GM10248 (cell line): ENCODE measurements at regions not wholly inside any gene's neighbourhood (a gene's known extent, or its start where the extent isn't known, plus 50 kb on each side); places are given as distances from the start of the nearest gene placed in this dataset.

ENCODE experiments used
- CTCF ChIA-PET: fragments of 300-600 bp; sonication (Branson Sonifier 250); formaldehyde crosslinking; extraction: SDS; loops from one replicate; lab custom pipeline; 2021; ENCODE audit warnings: antibody characterized with exemption; lab: Yijun Ruan, JAX
- POLR2A ChIA-PET: fragments of 350-650 bp; sonication (Branson Sonifier 250); formaldehyde crosslinking; extraction: SDS; loops from one replicate; lab custom pipeline; 2020; ENCODE audit warnings: antibody characterized with exemption; lab: Yijun Ruan, JAX
- DNase-seq: peaks from one replicate; pipeline ENCODE4 v3.0.0; 2012; ENCODE audit errors: extremely low spot score
- TF ChIP-seq, protein P1 (sequence below): IDR thresholded peaks from 2 replicates; pipeline ENCODE4 v1.5.1; 2012; ENCODE audit warnings: mild to moderate bottlenecking, low read depth; ENCODE audit errors: extremely low read depth, missing control alignments, control extremely low read depth

DNA sequence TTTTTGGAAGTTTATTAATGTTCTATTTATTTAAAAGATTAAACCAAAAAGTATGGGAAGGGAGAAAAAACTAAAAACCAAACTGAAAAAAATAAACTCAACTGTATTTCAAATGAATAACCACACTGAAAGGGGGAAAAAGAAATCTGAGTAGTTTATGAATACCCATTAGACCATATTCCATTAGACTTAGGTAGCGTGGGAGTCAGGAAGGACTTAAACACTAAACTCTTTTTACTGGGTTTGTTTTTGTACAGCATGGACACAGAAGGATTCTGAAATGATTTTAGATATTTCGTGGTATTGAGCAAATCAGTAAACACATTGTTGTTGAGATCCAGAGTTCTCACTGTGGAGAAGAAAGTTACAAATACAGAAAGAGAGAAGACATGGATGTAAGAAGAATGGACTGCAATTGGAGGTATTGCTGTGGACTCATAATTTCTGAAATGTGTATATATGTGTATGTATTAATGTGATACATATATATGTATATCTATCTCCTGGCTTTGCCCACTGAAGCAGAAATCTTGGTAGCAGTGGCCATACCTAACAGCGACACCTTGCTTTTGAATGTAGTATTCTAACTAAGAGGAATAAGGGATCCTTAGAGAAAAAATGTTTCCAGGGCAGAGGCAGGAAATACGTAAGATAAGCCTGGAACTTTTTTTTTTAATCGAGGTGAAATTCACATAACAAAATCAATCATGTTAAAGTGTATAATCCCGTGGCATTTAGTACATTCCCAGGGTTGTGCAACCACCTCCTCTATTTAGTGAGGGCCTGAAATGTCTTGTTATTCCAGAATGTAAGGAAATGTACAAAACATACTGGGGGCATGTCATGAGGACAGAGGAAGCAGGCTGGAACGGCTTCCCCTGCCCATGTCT, 228.8 kb downstream of the SMARCA2 start:
- DNase-seq = no peak
- POLR2A ChIA-PET = no interaction called here
- TF ChIP-seq, protein P1, sequence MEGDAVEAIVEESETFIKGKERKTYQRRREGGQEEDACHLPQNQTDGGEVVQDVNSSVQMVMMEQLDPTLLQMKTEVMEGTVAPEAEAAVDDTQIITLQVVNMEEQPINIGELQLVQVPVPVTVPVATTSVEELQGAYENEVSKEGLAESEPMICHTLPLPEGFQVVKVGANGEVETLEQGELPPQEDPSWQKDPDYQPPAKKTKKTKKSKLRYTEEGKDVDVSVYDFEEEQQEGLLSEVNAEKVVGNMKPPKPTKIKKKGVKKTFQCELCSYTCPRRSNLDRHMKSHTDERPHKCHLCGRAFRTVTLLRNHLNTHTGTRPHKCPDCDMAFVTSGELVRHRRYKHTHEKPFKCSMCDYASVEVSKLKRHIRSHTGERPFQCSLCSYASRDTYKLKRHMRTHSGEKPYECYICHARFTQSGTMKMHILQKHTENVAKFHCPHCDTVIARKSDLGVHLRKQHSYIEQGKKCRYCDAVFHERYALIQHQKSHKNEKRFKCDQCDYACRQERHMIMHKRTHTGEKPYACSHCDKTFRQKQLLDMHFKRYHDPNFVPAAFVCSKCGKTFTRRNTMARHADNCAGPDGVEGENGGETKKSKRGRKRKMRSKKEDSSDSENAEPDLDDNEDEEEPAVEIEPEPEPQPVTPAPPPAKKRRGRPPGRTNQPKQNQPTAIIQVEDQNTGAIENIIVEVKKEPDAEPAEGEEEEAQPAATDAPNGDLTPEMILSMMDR = no peak
- CTCF ChIA-PET = interaction anchor here (1.3 kb wide), 2 partner anchors 10 to 13 kb away, joined by 3 to 4 read pairs; no protein-coding TSS in a partner anchor

DNA sequence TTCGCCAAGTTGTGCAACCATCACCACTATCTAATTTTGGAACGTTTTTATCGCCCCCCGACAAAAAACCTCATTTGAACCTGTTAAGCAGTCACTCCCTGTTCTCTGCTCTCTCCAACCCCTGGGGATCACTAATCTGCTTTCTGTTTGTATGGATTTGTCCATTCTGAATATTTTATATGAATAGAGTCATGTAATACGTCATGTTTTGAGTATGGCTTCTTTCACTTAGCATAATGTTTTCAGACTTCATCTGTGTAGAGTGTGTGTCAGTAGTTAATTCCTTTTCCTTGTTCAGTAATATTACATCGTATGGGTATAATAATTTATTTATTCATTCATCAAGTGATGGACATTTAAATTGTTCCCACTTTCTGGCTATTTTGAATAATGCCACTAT, 232.2 kb downstream of the SMARCA2 start:
- TF ChIP-seq, protein P1 = no peak
- no peak for DNase-seq
- CTCF ChIA-PET = no interaction called here
- POLR2A ChIA-PET = no interaction called here

DNA sequence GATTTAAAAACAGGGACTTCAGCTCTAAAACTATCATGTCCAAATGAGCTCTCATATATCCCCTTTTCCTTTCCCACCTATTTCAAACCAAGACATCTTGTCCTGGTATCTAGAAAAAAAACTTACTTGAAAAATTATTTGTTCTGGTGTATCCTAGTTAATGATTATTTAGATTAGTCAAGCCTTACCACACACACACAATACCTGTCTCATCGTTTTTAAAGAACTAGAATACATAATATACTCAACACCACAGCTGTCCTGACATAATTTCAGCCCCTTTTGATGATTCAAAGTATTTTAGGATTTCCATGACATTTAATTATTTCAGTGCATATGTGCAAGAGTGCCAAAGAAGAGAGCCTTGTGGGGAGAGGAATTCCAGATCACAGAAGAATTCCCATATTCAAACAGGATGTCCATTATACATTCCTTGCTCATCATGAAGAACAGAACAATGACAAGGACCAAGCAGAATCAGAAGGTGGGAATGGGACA, 233.7 kb downstream of the SMARCA2 start:
- POLR2A ChIA-PET = no interaction called here
- TF ChIP-seq, protein P1 = no peak
- no peak for DNase-seq
- CTCF ChIA-PET = interaction anchor here (1.1 kb wide), 1 partner anchor 19 kb away, joined by 4 read pairs; no protein-coding TSS in a partner anchor

DNA sequence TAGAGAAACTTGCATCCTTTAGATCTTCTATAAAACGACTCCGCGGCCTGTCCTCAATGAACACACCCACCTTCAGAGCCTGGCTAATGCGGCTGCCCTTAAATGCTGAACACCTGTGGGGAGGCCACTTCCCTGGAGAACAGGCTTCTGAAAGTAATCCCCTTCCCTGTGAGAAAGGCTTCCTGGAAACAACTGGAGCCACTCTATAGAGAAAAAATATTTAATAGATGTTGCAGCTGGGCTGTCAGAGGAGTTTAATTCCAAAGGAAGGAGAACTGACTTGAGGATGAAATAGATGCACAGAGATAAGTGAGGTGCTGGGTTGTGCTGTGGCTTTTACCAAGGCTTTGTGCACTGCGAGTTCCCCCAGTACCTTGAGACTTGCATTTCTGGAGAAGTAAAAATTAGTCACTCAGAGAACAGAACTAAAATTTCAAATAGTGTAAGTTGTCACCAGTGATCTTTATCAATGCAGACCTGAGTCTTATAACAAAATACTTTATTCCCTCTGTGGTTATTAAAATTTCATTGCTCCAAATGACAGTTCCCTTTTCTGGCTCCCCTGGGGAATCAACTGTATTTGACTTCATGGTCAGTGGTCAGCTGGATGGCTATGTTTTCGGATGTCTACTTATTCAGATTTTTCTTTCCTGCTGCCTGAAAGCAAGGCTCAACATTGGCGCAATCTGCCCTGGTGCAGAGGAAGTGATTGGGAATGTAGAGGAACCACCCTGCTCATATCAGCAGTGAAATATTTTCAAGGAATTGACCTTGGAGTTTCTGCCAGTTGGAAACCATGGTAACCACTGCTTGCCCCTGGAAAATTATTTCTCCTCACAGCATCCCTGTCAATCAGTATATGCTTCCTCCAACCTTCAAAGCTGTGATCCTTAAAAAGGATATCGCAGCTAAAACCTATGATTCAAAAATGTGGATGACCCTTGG, 238.8 kb downstream of the SMARCA2 start:
- no peak for DNase-seq
- CTCF ChIA-PET = interaction anchor here (1.3 kb wide), 1 partner anchor 11 kb away, joined by 3 read pairs; no protein-coding TSS in a partner anchor
- POLR2A ChIA-PET = no interaction called here
- TF ChIP-seq, protein P1 = no peak

DNA sequence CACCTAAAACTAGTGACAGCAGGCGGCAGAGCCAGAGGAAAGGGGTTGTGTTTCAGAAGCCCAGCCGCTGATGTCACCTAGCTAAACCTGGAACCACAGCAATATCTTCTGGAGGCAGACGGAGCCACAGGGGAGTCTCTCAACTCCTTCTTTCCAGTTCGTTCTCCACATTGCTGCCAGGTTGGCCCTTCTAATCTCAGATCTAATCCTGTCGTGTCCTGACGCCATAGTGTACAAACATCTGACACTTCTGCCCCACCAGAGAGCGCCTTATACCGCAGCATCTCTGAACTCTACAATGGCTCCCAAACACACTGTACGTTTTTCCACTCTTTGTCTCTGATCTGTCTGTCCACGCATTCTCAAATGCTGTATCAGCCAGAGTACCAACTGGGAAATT, 240.0 kb downstream of the SMARCA2 start:
- DNase-seq = no peak
- ChIA-PET CTCF (interaction anchor here (1.3 kb wide), 1 partner anchor 12 kb away, joined by 3 read pairs; no protein-coding TSS in a partner anchor), POLR2A (no interaction called here)
- TF ChIP-seq, protein P1 = no peak

DNA sequence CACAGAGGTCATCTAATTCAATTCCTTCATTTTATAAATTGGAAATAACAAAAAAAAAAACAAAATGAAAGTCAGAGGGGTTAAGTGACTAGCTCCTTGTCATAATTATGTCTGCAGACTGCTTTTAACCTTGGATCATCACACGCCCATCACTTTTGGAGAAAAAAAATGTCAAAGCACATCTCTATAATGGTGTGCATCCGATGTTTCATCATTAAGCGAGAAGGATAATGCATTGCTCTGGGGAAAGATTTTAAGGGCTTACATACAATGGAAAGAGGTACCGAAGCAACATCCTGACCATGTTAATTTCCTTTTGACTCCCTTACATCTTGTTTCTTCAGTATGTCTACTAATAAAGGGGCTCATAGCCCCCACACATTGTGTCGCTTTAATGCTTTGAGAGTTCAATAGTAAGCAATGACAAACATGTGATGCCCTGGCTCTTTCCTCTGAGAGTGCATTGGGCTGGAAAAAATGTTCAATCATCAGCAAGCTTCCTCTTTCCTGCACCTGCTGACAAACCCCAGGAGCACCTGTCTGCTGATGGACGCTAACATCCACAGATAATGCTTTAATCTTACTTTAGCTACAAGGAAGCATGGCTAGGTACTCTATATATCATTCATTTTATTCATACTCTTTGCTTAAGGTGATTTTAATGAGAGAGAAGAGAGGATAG, 242.2 kb downstream of the SMARCA2 start:
- no peak for DNase-seq
- POLR2A ChIA-PET = no interaction called here
- TF ChIP-seq, protein P1 = no peak
- CTCF ChIA-PET = interaction anchor here (1.0 kb wide), 1 partner anchor 24 kb away, joined by 4 read pairs; no protein-coding TSS in a partner anchor
